IMR-90 (cell line): ENCODE measurements at regions not wholly inside any gene's neighbourhood (a gene's known extent, or its start where the extent isn't known, plus 50 kb on each side); places are given as distances from the start of the nearest gene placed in this dataset.

Source experiments
- ATAC-seq: fragments of 200-7000 bp; cut with Tn5 transposase; 2 replicates; pipeline ENCODE4 v1.9.1; 2020; ENCODE audit warnings: low read depth, mild to moderate bottlenecking, moderate library complexity
- BruUV-seq: library from RNA; stranded (reverse); fragments of 400-500 nt; replicated peaks from 2 replicates; lab custom pipeline; 2021; lab: Mats Ljungman, UMichigan
- CTCF ChIA-PET: fragments of 300-600 bp; formaldehyde crosslinking; extraction: SDS; loops from one replicate; lab custom pipeline; 2021; ENCODE audit warnings: antibody characterized with exemption; lab: Yijun Ruan, JAX
- POLR2A ChIA-PET: fragments of 300-600 bp; sonication (Branson Sonifier 250); formaldehyde crosslinking; loops from one replicate; lab custom pipeline; 2022; ENCODE audit warnings: antibody characterized with exemption; ENCODE audit not compliant: unreplicated experiment; lab: Charles Lee
- DNase-seq: peaks from one replicate; pipeline ENCODE4 v3.0.0; 2013
- H2AFZ ChIP-seq: replicated peaks from 2 replicates; pipeline ENCODE3; 2013; ENCODE audit warnings: low read length, mild to moderate bottlenecking; ENCODE audit not compliant: poor library complexity
- H2AK5ac ChIP-seq: 2 replicates; pipeline ENCODE4 v1.6.1; 2013; ENCODE audit warnings: low read depth, low read length, inconsistent platforms
- H2AK9ac ChIP-seq: replicated peaks from 2 replicates; pipeline ENCODE3; 2013; ENCODE audit warnings: mild to moderate bottlenecking, low read depth, low read length, moderate library complexity; ENCODE audit not compliant: poor library complexity
- H2BK120ac ChIP-seq: 2 replicates; pipeline ENCODE4 v1.6.1; 2013; ENCODE audit warnings: low read depth, low read length, inconsistent platforms
- H2BK15ac ChIP-seq: 3 replicates; pipeline ENCODE4 v1.6.1; 2013; ENCODE audit warnings: low read depth, low read length, inconsistent platforms
- H2BK20ac ChIP-seq: 2 replicates; pipeline ENCODE4 v1.6.1; 2013; ENCODE audit warnings: low read depth, mild to moderate bottlenecking, inconsistent platforms, low read length, moderate library complexity
- H2BK5ac ChIP-seq: 2 replicates; pipeline ENCODE4 v1.6.1; 2013; ENCODE audit warnings: mild to moderate bottlenecking, low read depth, low read length, inconsistent platforms; ENCODE audit not compliant: poor library complexity, severe bottlenecking
- H3K14ac ChIP-seq: replicated peaks from 2 replicates; pipeline ENCODE4 v1.6.1; 2013; ENCODE audit warnings: low read depth, low read length, inconsistent platforms
- H3K18ac ChIP-seq: 2 replicates; pipeline ENCODE4 v1.6.1; 2013; ENCODE audit warnings: low read depth, low read length, control low read depth
- H3K23ac ChIP-seq: 2 replicates; pipeline ENCODE4 v1.6.1; 2013; ENCODE audit warnings: low read depth, low read length, inconsistent platforms
- H3K27ac ChIP-seq: 2 replicates; pipeline ENCODE4 v1.5.1; 2013; ENCODE audit warnings: mild to moderate bottlenecking, control low read depth, low read length; ENCODE audit not compliant: insufficient read depth
- H3K27me3 ChIP-seq: 2 replicates; pipeline ENCODE4 v1.6.1; 2013; ENCODE audit warnings: low read length; ENCODE audit not compliant: control insufficient read depth, insufficient read depth
- H3K36me3 ChIP-seq: 2 replicates; pipeline ENCODE4 v1.6.1; 2013; ENCODE audit warnings: low read length, mixed read lengths; ENCODE audit not compliant: control insufficient read depth, insufficient read depth
- H3K4ac ChIP-seq: 2 replicates; pipeline ENCODE4 v1.6.1; 2013; ENCODE audit warnings: low read depth, low read length, inconsistent platforms
- H3K4me1 ChIP-seq: 2 replicates; pipeline ENCODE4 v1.6.1; 2013; ENCODE audit warnings: low read length, mixed read lengths; ENCODE audit not compliant: control insufficient read depth, insufficient read depth
- H3K4me2 ChIP-seq: 2 replicates; pipeline ENCODE4 v1.6.1; 2013; ENCODE audit warnings: low read depth, mild to moderate bottlenecking, control low read depth, low read length, moderate library complexity
- H3K4me3 ChIP-seq: 2 replicates; pipeline ENCODE4 v1.5.1; 2013; ENCODE audit warnings: low read depth, mild to moderate bottlenecking, control low read depth, low read length, moderate library complexity; ENCODE audit not compliant: insufficient read depth
- H3K56ac ChIP-seq: 2 replicates; pipeline ENCODE4 v1.6.1; 2013; ENCODE audit warnings: low read length, inconsistent platforms; ENCODE audit not compliant: insufficient read depth; ENCODE audit errors: extremely low read depth
- H3K79me1 ChIP-seq, 2 experiments: 2 replicates each; pipeline ENCODE4 v1.6.1; 2013; ENCODE audit warnings: low read length in 2 of 2, inconsistent platforms in 1 of 2, low read depth in 1 of 2
- H3K9ac ChIP-seq: 2 replicates; pipeline ENCODE4 v1.6.1; 2013; ENCODE audit warnings: low read depth, low read length, control low read depth
- H3K9me1 ChIP-seq: 2 replicates; pipeline ENCODE4 v1.6.1; 2013; ENCODE audit warnings: low read length, inconsistent platforms; ENCODE audit not compliant: insufficient read depth
- H3K9me3 ChIP-seq: 2 replicates; pipeline ENCODE4 v1.6.1; 2013; ENCODE audit warnings: low read length; ENCODE audit not compliant: control insufficient read depth, insufficient read depth
- H4K20me1 ChIP-seq: 2 replicates; pipeline ENCODE4 v1.6.1; 2013; ENCODE audit warnings: low read length, inconsistent platforms; ENCODE audit not compliant: insufficient read depth
- H4K5ac ChIP-seq: 2 replicates; pipeline ENCODE4 v1.6.1; 2013; ENCODE audit warnings: mild to moderate bottlenecking, low read depth, low read length, control low read depth
- H4K8ac ChIP-seq, 2 experiments: 2 replicates each; pipeline ENCODE4 v1.6.1; 2013; ENCODE audit warnings: low read depth in 2 of 2, low read length in 2 of 2, control low read depth in 1 of 2, inconsistent platforms in 1 of 2
- H4K91ac ChIP-seq: 2 replicates; pipeline ENCODE4 v1.6.1; 2013; ENCODE audit warnings: low read depth, low read length, inconsistent platforms; ENCODE audit not compliant: insufficient read depth
- CEBPB ChIP-seq: IDR thresholded peaks from 2 replicates; pipeline ENCODE4 v1.6.1; 2012; ENCODE audit warnings: low read depth, low read length, improper control_type of control experiment
- CTCF ChIP-seq: conservative IDR thresholded peaks from 2 replicates; pipeline ENCODE4 v1.5.1; 2012; ENCODE audit warnings: mild to moderate bottlenecking, low read depth, low read length, improper control_type of control experiment
- FOS ChIP-seq: fragments of 150-350 bp; IDR thresholded peaks from 2 replicates; pipeline ENCODE4 v1.6.1; 2016; ENCODE audit warnings: low read depth, low read length
- MXI1 ChIP-seq: IDR thresholded peaks from 2 replicates; pipeline ENCODE4 v1.6.1; 2012; ENCODE audit warnings: low read depth, mild to moderate bottlenecking, low read length, moderate library complexity, borderline replicate concordance
- WGBS, 2 experiments: methylation state at CpG; one replicate each; pipeline versions ENCODE4 v1.1.5 to v1.1.7; 2013; ENCODE audit warnings: missing lambda C conversion rate in 2 of 2; ENCODE audit not compliant: insufficient read length in 1 of 2; ENCODE audit errors: extremely low coverage in 2 of 2; 5-methylcytosine and 5-hydroxymethylcytosine counted together
- dilution Hi-C: fragments of 300-500 bp; cut with HindIII; formaldehyde crosslinking; loops from one replicate; pipeline ENCODE4 v1.14.3; 2018; ENCODE audit warnings: low sequenced_read_pairs; ENCODE audit not compliant: unreplicated experiment
- in situ Hi-C: fragments of 300-500 bp; cut with MboI; formaldehyde crosslinking; loops from 3 replicates; pipeline ENCODE4 v1.14.3; 2019; ENCODE audit warnings: low sequenced_read_pairs, inconsistent platforms, mixed read lengths
- intact Hi-C: fragments of 100-400 bp; cut with micrococcal nuclease; formaldehyde crosslinking; loops from 2 replicates; pipeline ENCODE4 v1.10.0; 2022
- TF ChIP-seq, protein P1 (sequence below): fragments of 150-350 bp; IDR thresholded peaks from 2 replicates; pipeline ENCODE4 v1.6.1; 2017; ENCODE audit warnings: mild to moderate bottlenecking, antibody characterized with exemption, low read length, low read depth

DNA sequence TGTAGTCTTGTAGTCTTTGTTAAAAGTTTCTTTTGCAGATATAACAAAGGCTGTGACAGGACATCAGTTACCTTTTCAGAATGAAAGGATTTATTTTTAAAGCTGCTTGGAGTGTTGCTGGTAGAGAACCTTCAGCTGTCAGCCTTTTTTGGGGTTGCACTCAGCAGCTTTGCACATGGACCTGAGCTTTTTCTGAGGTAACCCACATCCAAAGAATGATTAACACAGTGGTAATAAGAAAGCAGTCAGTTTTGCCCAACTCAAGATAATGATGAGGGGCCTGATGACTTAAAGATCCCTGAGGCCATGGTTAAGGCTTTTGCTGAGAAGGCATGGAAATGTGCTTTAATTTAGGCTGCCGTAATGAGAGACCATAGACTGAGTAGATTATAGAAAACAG lies 1042.7 kb downstream of the PLOD2 start:
- Histone ChIP-seq H3K14ac (no peak overlapping the region), H3K4me1 (no peaks in the 10 kb centered on the region), H3K4ac (no peak overlapping the region), H3K27ac (no peak overlapping the region), H2BK20ac (no peak overlapping the region), H2AFZ (no peak overlapping the region), H4K5ac (no peak overlapping the region), H2BK5ac (no peak overlapping the region), H3K18ac (no peak overlapping the region), H3K36me3 (no peaks in the 10 kb centered on the region), H2AK5ac (no peak overlapping the region), H3K9me3 (no peaks in the 10 kb centered on the region), H2BK15ac (no peak overlapping the region), H4K8ac (no peak overlapping the region), H3K9me1 (no peaks in the 10 kb centered on the region), H4K91ac (no peak overlapping the region), H3K56ac (no peak overlapping the region), H4K20me1 (no peaks in the 10 kb centered on the region), H3K27me3 (no peaks in the 10 kb centered on the region), H2AK9ac (no peak overlapping the region), H2BK120ac (no peak overlapping the region), H3K79me1 (no peaks in the 10 kb centered on the region), H3K9ac (no peak overlapping the region), H3K23ac (no peak overlapping the region), H3K4me3 (no peak overlapping the region), H3K4me2 (no peak overlapping the region)
- DNase-seq = no peak
- no TSS peak for BruUV-seq
- dilution Hi-C loops (no loop called here), intact Hi-C loops (no loop called here), in situ Hi-C loops (no loop called here)
- ChIA-PET CTCF (no interaction called here), POLR2A (no interaction called here)
- no CpG with 5 or more reads among the region's 1 CpG for WGBS, 2 experiments
- TF ChIP-seq FOS (no peak), CEBPB (no peak), MXI1 (no peak), CTCF (no peak)
- TF ChIP-seq, protein P1, sequence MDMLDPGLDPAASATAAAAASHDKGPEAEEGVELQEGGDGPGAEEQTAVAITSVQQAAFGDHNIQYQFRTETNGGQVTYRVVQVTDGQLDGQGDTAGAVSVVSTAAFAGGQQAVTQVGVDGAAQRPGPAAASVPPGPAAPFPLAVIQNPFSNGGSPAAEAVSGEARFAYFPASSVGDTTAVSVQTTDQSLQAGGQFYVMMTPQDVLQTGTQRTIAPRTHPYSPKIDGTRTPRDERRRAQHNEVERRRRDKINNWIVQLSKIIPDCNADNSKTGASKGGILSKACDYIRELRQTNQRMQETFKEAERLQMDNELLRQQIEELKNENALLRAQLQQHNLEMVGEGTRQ = no peak
- ATAC-seq = no peak
